Tibial nerve (tissue), 4 donors: ENCODE measurements at regions not wholly inside any gene's neighbourhood (a gene's known extent, or its start where the extent isn't known, plus 50 kb on each side); places are given as distances from the start of the nearest gene placed in this dataset.

Experiments used
- DNase-seq, 2 donors: peaks; one replicate each; pipeline ENCODE4 v3.0.0-alpha.2; 2019; ENCODE audit warnings: low spot score in 2 of 2
- H3K27ac ChIP-seq, 4 donors: fragments of 200-600 bp; sonication (generic) in 3 of 4; one replicate each; pipeline ENCODE4 v1.5.1; 2017 to 2019; ENCODE audit warnings: mild to moderate bottlenecking in 1 of 4
- H3K27me3 ChIP-seq, 2 donors: fragments of 200-600 bp; sonication (generic) in 1 of 2; one replicate each; pipeline versions ENCODE4 v1.5.1 to v1.6.0; 2017 to 2019
- H3K36me3 ChIP-seq, 3 donors: fragments of 200-600 bp; sonication (generic); one replicate each; pipeline ENCODE4 v1.5.1; 2018 to 2019
- H3K4me1 ChIP-seq, 4 donors: fragments of 200-600 bp; sonication (generic) in 3 of 4; one replicate each; pipeline ENCODE4 v1.5.1; 2017 to 2019
- H3K4me3 ChIP-seq, 4 donors: fragments of 200-600 bp; sonication (generic) in 3 of 4; one replicate each; pipeline ENCODE4 v1.5.1; 2017 to 2019; ENCODE audit warnings: mild to moderate bottlenecking in 1 of 4, moderate library complexity in 1 of 4
- H3K9me3 ChIP-seq, 4 donors: fragments of 200-600 bp; sonication (generic) in 3 of 4; one replicate each; pipeline ENCODE4 v1.5.1; 2017 to 2019
- EP300 ChIP-seq, 2 donors: sonication (generic); formaldehyde crosslinking; IDR thresholded peaks; one replicate each; pipeline ENCODE4 v1.6.1; 2017; ENCODE audit warnings: antibody characterized with exemption in 2 of 2, mild to moderate bottlenecking in 1 of 2
- POLR2A ChIP-seq, 2 donors: fragments of 450-650 bp; IDR thresholded peaks; one replicate each; pipeline ENCODE4 v1.6.1; 2017; ENCODE audit warnings: antibody characterized with exemption in 2 of 2, mild to moderate bottlenecking in 2 of 2, moderate library complexity in 2 of 2
- WGBS, 2 donors: methylation state at CpG; one replicate each; pipeline ENCODE4 v1.1.5; 2018; 5-methylcytosine and 5-hydroxymethylcytosine counted together
- TF ChIP-seq, protein P1 (sequence below), 5 experiments: fragments of 200-600 bp in 3 of 5; fragments of 450-650 bp in 2 of 5; sonication (generic) in 3 of 5; IDR thresholded peaks; one replicate each; pipeline ENCODE4 v1.5.1; 2016 to 2019; ENCODE audit warnings: antibody characterized with exemption in 5 of 5, mild to moderate bottlenecking in 3 of 5, moderate library complexity in 2 of 5

DNA sequence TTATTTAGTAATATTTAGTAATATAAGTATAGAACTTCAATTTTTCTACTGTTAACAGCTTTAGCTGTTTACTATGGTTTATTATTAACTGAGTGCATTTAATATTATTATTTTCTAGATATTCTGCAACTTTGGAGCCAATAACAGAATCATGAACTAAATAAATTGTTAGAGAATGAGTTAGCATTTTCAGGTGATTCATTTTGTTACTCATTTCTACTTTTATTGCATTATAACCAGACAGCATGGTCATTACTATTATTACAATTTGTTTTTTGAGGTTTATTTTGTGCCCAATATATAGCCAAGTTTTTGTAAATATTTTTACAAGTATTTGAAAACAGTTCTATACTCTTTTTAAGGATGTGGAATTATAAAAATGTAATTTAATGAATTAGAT, 279.6 kb downstream of the SQOR start:
- TF ChIP-seq POLR2A (IDR thresholded peaks at IDR 0.05): no peak
- TF ChIP-seq, protein P1, sequence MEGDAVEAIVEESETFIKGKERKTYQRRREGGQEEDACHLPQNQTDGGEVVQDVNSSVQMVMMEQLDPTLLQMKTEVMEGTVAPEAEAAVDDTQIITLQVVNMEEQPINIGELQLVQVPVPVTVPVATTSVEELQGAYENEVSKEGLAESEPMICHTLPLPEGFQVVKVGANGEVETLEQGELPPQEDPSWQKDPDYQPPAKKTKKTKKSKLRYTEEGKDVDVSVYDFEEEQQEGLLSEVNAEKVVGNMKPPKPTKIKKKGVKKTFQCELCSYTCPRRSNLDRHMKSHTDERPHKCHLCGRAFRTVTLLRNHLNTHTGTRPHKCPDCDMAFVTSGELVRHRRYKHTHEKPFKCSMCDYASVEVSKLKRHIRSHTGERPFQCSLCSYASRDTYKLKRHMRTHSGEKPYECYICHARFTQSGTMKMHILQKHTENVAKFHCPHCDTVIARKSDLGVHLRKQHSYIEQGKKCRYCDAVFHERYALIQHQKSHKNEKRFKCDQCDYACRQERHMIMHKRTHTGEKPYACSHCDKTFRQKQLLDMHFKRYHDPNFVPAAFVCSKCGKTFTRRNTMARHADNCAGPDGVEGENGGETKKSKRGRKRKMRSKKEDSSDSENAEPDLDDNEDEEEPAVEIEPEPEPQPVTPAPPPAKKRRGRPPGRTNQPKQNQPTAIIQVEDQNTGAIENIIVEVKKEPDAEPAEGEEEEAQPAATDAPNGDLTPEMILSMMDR (IDR thresholded peaks at IDR 0.05): no peak
- no peak for TF ChIP-seq EP300 (IDR thresholded peaks at IDR 0.05)
- no peak overlapping the region for H3K4me3 ChIP-seq
- DNase-seq: no peak
- H3K27ac ChIP-seq: no peak overlapping the region
- no peaks in the 10 kb centered on the region for H3K9me3 ChIP-seq
- no peaks in the 10 kb centered on the region for H3K27me3 ChIP-seq
- H3K4me1 ChIP-seq: no peaks in the 10 kb centered on the region
- no peaks in the 10 kb centered on the region for H3K36me3 ChIP-seq

DNA sequence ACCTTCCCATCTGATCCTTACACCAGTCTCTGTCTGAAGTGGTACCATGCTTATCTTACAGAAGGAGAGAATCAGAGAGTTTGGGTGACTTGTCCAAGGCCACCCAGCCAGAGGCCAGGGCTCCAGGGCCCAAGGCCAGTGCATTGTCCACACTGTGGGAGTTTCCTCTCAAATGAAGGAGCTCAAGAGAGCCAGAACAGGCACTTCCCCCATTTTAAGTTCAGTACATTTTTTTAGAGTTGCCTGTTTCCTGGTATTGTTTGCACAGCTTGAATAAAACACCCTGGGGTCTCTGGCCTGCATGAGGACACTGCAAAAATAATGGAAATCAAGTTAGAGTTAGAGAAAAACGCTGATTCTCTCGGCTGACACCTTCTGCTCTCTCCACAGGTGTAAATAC, 284.0 kb downstream of the SQOR start:
- no peak for DNase-seq
- Histone ChIP-seq H3K27me3 (no peaks in the 10 kb centered on the region), H3K4me1 (no peaks in the 10 kb centered on the region), H3K9me3 (no peaks in the 10 kb centered on the region), H3K27ac (no peak overlapping the region), H3K4me3 (no peak overlapping the region), H3K36me3 (no peaks in the 10 kb centered on the region)
- 38 to 47% methylated on average over 2 of the region's 2 CpGs for WGBS, 2 donors
- no peak for TF ChIP-seq POLR2A (IDR thresholded peaks at IDR 0.05)
- no peak for TF ChIP-seq EP300 (IDR thresholded peaks at IDR 0.05)
- TF ChIP-seq, protein P1 (IDR thresholded peaks at IDR 0.05): no peak

DNA sequence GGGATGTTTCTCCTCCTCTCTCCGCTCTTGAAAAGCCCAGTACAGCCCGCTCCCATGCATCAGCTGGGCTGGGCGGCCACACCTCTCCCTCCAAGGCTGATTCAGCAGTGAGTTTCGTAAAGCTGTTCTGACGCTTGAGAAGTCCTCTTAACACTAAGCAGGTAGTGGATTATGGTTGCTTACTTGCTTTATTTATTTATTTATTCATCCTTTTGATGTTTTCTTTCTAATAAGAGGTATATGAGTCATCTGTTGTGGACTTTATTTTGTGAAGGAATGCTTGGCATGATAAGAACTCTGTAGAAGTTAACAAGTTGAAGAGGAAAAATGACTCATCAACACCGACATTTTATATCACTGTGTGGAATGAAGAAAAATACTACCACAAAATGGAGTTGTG, 285.0 kb downstream of the SQOR start:
- no peak overlapping the region for H3K4me3 ChIP-seq
- H3K9me3 ChIP-seq: no peaks in the 10 kb centered on the region
- no peak for TF ChIP-seq POLR2A (IDR thresholded peaks at IDR 0.05)
- TF ChIP-seq, protein P1 (IDR thresholded peaks at IDR 0.05): no peak
- no peak for TF ChIP-seq EP300 (IDR thresholded peaks at IDR 0.05)
- WGBS, 2 donors: 67 to 81% methylated on average over 6 of the region's 6 CpGs
- H3K4me1 ChIP-seq: no peaks in the 10 kb centered on the region
- no peak overlapping the region for H3K27ac ChIP-seq
- H3K36me3 ChIP-seq: no peaks in the 10 kb centered on the region
- no peak for DNase-seq
- no peaks in the 10 kb centered on the region for H3K27me3 ChIP-seq

DNA sequence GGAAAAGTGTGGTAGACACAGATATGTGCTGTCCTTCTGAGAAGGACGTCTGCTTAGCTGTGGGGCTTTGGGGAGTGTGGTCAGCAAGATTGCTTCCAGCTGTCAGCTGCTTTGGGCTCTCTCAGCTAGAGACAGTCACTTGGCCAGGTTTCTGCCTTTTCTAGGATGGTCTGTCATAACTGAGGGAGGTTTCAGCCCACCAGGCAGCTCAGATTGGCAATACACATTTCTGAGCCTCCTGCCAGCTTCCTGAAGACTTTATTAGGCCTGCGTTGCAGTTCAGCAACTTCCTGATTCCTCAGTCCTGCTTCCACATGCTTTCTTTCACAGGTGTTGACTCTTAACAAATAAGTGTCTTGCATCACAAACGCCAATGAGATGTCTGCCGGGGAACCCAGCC, 286.5 kb downstream of the SQOR start:
- no peak for DNase-seq

DNA sequence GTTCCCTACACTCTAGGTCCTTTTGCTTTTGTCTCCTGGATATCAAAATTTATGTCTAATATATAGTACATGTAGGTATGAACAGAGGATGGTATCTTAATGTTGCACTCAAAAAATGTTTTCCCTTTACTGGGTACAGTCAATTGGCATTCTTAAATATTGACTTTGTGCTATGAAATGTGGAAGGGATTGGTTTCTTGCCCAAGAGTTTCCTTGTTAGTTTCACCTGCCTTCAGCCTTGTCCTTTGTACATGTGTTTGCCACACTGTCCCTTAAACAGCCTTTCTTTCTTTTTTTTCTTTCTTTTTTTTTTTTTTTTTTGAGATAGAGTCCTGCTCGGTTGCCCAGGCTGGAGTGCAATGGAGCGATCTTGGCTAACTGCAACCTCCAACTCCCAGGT, 287.1 kb downstream of the SQOR start:
- Histone ChIP-seq H3K9me3 (no peaks in the 10 kb centered on the region), H3K36me3 (no peaks in the 10 kb centered on the region), H3K27ac (no peak overlapping the region), H3K4me3 (no peak overlapping the region), H3K27me3 (no peaks in the 10 kb centered on the region), H3K4me1 (no peaks in the 10 kb centered on the region)
- no peak for TF ChIP-seq POLR2A (IDR thresholded peaks at IDR 0.05)
- TF ChIP-seq EP300 (IDR thresholded peaks at IDR 0.05): no peak
- TF ChIP-seq, protein P1 (IDR thresholded peaks at IDR 0.05): no peak
- WGBS, 2 donors: 83 to 88% methylated on average over 2 of the region's 2 CpGs
- DNase-seq: no peak

More for the DNA sequence above, 286.5 kb downstream of the SQOR start:
- WGBS, 2 donors: 36 to 56% methylated on average over 4 of the region's 4 CpGs
- Histone ChIP-seq H3K4me3 (no peak overlapping the region), H3K4me1 (no peaks in the 10 kb centered on the region), H3K27me3 (no peaks in the 10 kb centered on the region), H3K27ac (no peak overlapping the region), H3K36me3 (no peaks in the 10 kb centered on the region), H3K9me3 (no peaks in the 10 kb centered on the region)
- TF ChIP-seq EP300 (IDR thresholded peaks at IDR 0.05): no peak
- TF ChIP-seq, protein P1 (IDR thresholded peaks at IDR 0.05): no peak
- TF ChIP-seq POLR2A (IDR thresholded peaks at IDR 0.05): no peak
